GM12878 (cell line): ENCODE measurements at regions not wholly inside any gene's neighbourhood (a gene's known extent, or its start where the extent isn't known, plus 50 kb on each side); places are given as distances from the start of the nearest gene placed in this dataset.

Source experiments
- ATAC-seq: fragments of 200-7000 bp; cut with Tn5 transposase; 3 replicates; pipeline ENCODE4 v1.9.1; 2020; ENCODE audit warnings: mild to moderate bottlenecking, moderate library complexity
- BruUV-seq: library from RNA; stranded (reverse); fragments of 400-500 nt; replicated peaks from 2 replicates; lab custom pipeline; 2021; lab: Mats Ljungman, UMichigan
- CTCF ChIA-PET: fragments of 300-600 bp; sonication (Branson Sonifier 250); formaldehyde crosslinking; extraction: SDS; loops from one replicate; lab custom pipeline; 2021; ENCODE audit warnings: inconsistent platforms; lab: Yijun Ruan, JAX
- POLR2A ChIA-PET: fragments of 350-600 bp; formaldehyde crosslinking; extraction: SDS; loops from one replicate; lab custom pipeline; 2021; ENCODE audit warnings: inconsistent platforms; lab: Charles Lee
- RAD21 ChIA-PET: fragments of 300-600 bp; sonication (Branson Sonifier 250); formaldehyde crosslinking; loops from one replicate; lab custom pipeline; 2023; ENCODE audit warnings: antibody characterized with exemption; ENCODE audit not compliant: unreplicated experiment; lab: Charles Lee
- SMC1A ChIA-PET: fragments of 300-600 bp; sonication (Branson Sonifier 250); formaldehyde crosslinking; loops from one replicate; lab custom pipeline; 2023; ENCODE audit not compliant: unreplicated experiment, uncharacterized antibody; lab: Charles Lee
- DNase-seq: peaks from one replicate; pipeline ENCODE4 v3.0.0-alpha.2; 2011; ENCODE audit warnings: low read depth, low spot score
- FAIRE-seq: peaks from 3 replicates; lab custom pipeline; 2011; peaks lifted over from hg19 to GRCh38; lab: Jason Lieb, UNC
- H2AFZ ChIP-seq: 2 replicates; pipeline ENCODE4 v1.6.0; 2011; ENCODE audit warnings: low read depth, low read length, control low read depth; ENCODE audit not compliant: control insufficient read depth
- H3K27ac ChIP-seq: 2 replicates; pipeline ENCODE4 v1.5.1; 2011; ENCODE audit warnings: control low read depth; ENCODE audit not compliant: control insufficient read depth, insufficient read depth
- H3K27me3 ChIP-seq, 2 experiments: replicated peaks in 1 of 2; 2 replicates each; pipeline versions ENCODE4 v1.6.0 to v1.6.1; 2011; ENCODE audit warnings: low read length in 1 of 2; ENCODE audit not compliant: control insufficient read depth in 2 of 2, insufficient read depth in 2 of 2
- H3K36me3 ChIP-seq, 2 experiments: 2 replicates each; pipeline ENCODE4 v1.5.1; 2011; ENCODE audit warnings: low read length in 1 of 2; ENCODE audit not compliant: control insufficient read depth in 2 of 2, insufficient read depth in 2 of 2
- H3K4me1 ChIP-seq: 2 replicates; pipeline ENCODE4 v1.6.1; 2011; ENCODE audit warnings: mild to moderate bottlenecking, low read length, moderate library complexity, mixed read lengths; ENCODE audit not compliant: control insufficient read depth, insufficient read depth
- H3K4me2 ChIP-seq: 2 replicates; pipeline ENCODE4 v1.6.0; 2011; ENCODE audit warnings: control low read depth; ENCODE audit not compliant: control insufficient read depth, insufficient read depth
- H3K4me3 ChIP-seq: fragments of 200-600 bp; sonication (generic); 2 replicates; pipeline ENCODE4 v1.5.1; 2016
- H3K79me2 ChIP-seq: 2 replicates; pipeline ENCODE4 v1.6.0; 2011; ENCODE audit warnings: low read length; ENCODE audit not compliant: control insufficient read depth, insufficient read depth
- H3K9ac ChIP-seq: 2 replicates; pipeline ENCODE4 v1.8.0; 2011; ENCODE audit warnings: low read length, control low read depth, mixed read lengths; ENCODE audit not compliant: control insufficient read depth, insufficient read depth
- H3K9me3 ChIP-seq: replicated peaks from 3 replicates; pipeline ENCODE4 v1.5.1; 2011; ENCODE audit warnings: mild to moderate bottlenecking, low read length; ENCODE audit not compliant: control insufficient read depth, insufficient read depth
- H4K20me1 ChIP-seq: 2 replicates; pipeline ENCODE4 v1.6.0; 2011; ENCODE audit not compliant: control insufficient read depth, insufficient read depth
- EED ChIP-seq: sonication (generic); IDR thresholded peaks from 2 replicates; pipeline ENCODE4 v1.6.1; 2016; ENCODE audit warnings: antibody characterized with exemption, low read depth
- POU2F2 ChIP-seq: IDR thresholded peaks from 3 replicates; pipeline ENCODE4 v1.6.1; 2011; ENCODE audit warnings: low read depth, mild to moderate bottlenecking, low read length, borderline replicate concordance
- SMAD1 ChIP-seq: fragments of 450-650 bp; IDR thresholded peaks from 2 replicates; pipeline ENCODE4 v1.6.1; 2018; ENCODE audit warnings: mild to moderate bottlenecking, low read depth; ENCODE audit not compliant: partially characterized antibody
- SMAD5 ChIP-seq: IDR thresholded peaks from 2 replicates; pipeline ENCODE4 v1.6.1; 2016; ENCODE audit warnings: antibody characterized with exemption, low read depth
- ZSCAN29 ChIP-seq: fragments of 450-650 bp; IDR thresholded peaks from 2 replicates; pipeline ENCODE4 v1.6.1; 2017; ENCODE audit warnings: mild to moderate bottlenecking, moderate library complexity
- WGBS: methylation state at CpG from one replicate; pipeline ENCODE4 v1.1.6; 2016; ENCODE audit warnings: low lambda C conversion rate; ENCODE audit not compliant: insufficient replicate concordance, insufficient coverage; ENCODE audit errors: missing lambda C conversion rate; 5-methylcytosine and 5-hydroxymethylcytosine counted together
- in situ Hi-C: fragments of 300-500 bp; cut with MboI; formaldehyde crosslinking; loops from 9 replicates; pipeline ENCODE4 v1.14.3; 2018; ENCODE audit warnings: mixed read lengths
- intact Hi-C: fragments of 100-400 bp; cut with micrococcal nuclease; formaldehyde crosslinking; loops from one replicate; pipeline ENCODE4 v1.14.2; 2022; ENCODE audit not compliant: unreplicated experiment
- TF ChIP-seq, protein P1 (sequence below): fragments of 450-650 bp; IDR thresholded peaks from 2 replicates; pipeline ENCODE4 v1.6.1; 2017; ENCODE audit warnings: antibody characterized with exemption, mild to moderate bottlenecking, moderate library complexity
- TF ChIP-seq, protein P2 (sequence below): IDR thresholded peaks from 2 replicates; pipeline ENCODE4 v1.6.1; 2011; ENCODE audit warnings: mild to moderate bottlenecking, low read depth, low read length, moderate library complexity; ENCODE audit not compliant: insufficient replicate concordance

DNA sequence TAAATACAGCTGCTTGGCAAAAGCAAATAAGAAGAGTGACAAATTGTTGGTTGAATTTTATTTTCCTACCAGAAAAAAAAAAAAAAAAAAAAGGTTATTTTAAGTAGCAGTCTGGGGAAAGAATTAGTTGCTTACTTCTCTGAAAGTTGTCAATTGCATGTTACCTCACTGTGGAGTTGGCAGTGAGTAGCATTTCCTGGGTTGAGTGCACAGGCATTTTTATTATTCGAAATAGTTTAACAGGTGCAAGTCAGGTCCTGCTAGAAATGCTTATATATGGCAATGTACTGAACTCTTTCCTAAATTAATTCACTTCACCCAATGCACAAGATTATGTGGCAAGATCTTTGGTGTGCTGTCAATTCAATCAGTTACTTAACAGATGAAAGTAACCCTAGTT, 680.6 kb downstream of the EPHA3 start:
- Histone ChIP-seq H3K9ac (no peak overlapping the region), H3K9me3 (no peaks in the 10 kb centered on the region), H2AFZ (no peak overlapping the region), H3K79me2 (no peaks in the 10 kb centered on the region), H3K36me3 (no peaks in the 10 kb centered on the region), H3K27me3 (no peaks in the 10 kb centered on the region), H3K4me3 (no peak overlapping the region), H4K20me1 (no peaks in the 10 kb centered on the region), H3K4me1 (no peaks in the 10 kb centered on the region), H3K4me2 (no peak overlapping the region), H3K27ac (no peak overlapping the region)
- FAIRE-seq (no peak), ATAC-seq (peak; percentile 28; the same call in 1 of the 3 replicates), DNase-seq (no peak)
- POLR2A ChIA-PET, result interaction anchor here (0.8 kb wide), 1 partner anchor 32 kb away, joined by 3 read pairs; no protein-coding TSS in a partner anchor
- SMC1A ChIA-PET, result interaction anchor here (0.6 to 1.4 kb wide), 3 partner anchors 17 to 377 kb away, joined by 3 to 5 read pairs (median 4); no protein-coding TSS in a partner anchor
- 0% methylated on average over 1 of the region's 1 CpG for WGBS
- RAD21 ChIA-PET, result interaction anchor here (0.6 to 1.2 kb wide), 4 partner anchors 30 to 785 kb away, joined by 3 to 4 read pairs (median 3); no protein-coding TSS in a partner anchor
- no TSS peak for BruUV-seq
- CTCF ChIA-PET, result no interaction called here
- in situ Hi-C loops (no loop called here), intact Hi-C loops (no loop called here)
- TF ChIP-seq POU2F2 (no peak), SMAD1 (no peak), ZSCAN29 (no peak), SMAD5 (no peak), EED (no peak)
- TF ChIP-seq, protein P1, sequence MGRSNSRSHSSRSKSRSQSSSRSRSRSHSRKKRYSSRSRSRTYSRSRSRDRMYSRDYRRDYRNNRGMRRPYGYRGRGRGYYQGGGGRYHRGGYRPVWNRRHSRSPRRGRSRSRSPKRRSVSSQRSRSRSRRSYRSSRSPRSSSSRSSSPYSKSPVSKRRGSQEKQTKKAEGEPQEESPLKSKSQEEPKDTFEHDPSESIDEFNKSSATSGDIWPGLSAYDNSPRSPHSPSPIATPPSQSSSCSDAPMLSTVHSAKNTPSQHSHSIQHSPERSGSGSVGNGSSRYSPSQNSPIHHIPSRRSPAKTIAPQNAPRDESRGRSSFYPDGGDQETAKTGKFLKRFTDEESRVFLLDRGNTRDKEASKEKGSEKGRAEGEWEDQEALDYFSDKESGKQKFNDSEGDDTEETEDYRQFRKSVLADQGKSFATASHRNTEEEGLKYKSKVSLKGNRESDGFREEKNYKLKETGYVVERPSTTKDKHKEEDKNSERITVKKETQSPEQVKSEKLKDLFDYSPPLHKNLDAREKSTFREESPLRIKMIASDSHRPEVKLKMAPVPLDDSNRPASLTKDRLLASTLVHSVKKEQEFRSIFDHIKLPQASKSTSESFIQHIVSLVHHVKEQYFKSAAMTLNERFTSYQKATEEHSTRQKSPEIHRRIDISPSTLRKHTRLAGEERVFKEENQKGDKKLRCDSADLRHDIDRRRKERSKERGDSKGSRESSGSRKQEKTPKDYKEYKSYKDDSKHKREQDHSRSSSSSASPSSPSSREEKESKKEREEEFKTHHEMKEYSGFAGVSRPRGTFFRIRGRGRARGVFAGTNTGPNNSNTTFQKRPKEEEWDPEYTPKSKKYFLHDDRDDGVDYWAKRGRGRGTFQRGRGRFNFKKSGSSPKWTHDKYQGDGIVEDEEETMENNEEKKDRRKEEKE, result no peak
- TF ChIP-seq, protein P2, sequence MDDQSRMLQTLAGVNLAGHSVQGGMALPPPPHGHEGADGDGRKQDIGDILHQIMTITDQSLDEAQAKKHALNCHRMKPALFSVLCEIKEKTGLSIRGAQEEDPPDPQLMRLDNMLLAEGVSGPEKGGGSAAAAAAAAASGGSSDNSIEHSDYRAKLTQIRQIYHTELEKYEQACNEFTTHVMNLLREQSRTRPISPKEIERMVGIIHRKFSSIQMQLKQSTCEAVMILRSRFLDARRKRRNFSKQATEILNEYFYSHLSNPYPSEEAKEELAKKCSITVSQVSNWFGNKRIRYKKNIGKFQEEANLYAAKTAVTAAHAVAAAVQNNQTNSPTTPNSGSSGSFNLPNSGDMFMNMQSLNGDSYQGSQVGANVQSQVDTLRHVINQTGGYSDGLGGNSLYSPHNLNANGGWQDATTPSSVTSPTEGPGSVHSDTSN, result no peak
